PC-9 (cell line): ENCODE measurements at regions not wholly inside any gene's neighbourhood (a gene's known extent, or its start where the extent isn't known, plus 50 kb on each side); places are given as distances from the start of the nearest gene placed in this dataset.

ENCODE experiments used
- BruUV-seq: library from RNA; stranded (reverse); fragments of 400-500 nt; replicated peaks from 2 replicates; lab custom pipeline; 2021; lab: Mats Ljungman, UMichigan
- CTCF ChIA-PET: fragments of 300-600 bp; sonication (Branson Sonifier 250); formaldehyde crosslinking; loops from one replicate; lab custom pipeline; 2022; ENCODE audit warnings: antibody characterized with exemption; lab: Charles Lee
- POLR2A ChIA-PET: fragments of 300-600 bp; sonication (Branson Sonifier 250); formaldehyde crosslinking; loops from one replicate; lab custom pipeline; 2022; ENCODE audit warnings: antibody characterized with exemption; ENCODE audit not compliant: unreplicated experiment; lab: Charles Lee
- DNase-seq, 2 experiments: peaks; one replicate each; pipeline versions ENCODE4 v3.0.0 to v3.0.0-alpha.2; 2015 to 2022; ENCODE audit warnings: mixed read lengths in 1 of 2
- H2AFZ ChIP-seq: fragments of 200-600 bp; sonication (generic); 2 replicates; pipeline ENCODE4 v1.8.1; 2017; ENCODE audit warnings: antibody characterized with exemption
- H3F3A ChIP-seq: fragments of 200-600 bp; sonication (generic); 2 replicates; pipeline ENCODE4 v1.8.1; 2017; ENCODE audit warnings: antibody characterized with exemption, mild to moderate bottlenecking, low read depth; ENCODE audit not compliant: insufficient read depth
- H3K27ac ChIP-seq: fragments of 200-600 bp; sonication (generic); 2 replicates; pipeline ENCODE4 v1.6.1; 2016; ENCODE audit warnings: mixed run types
- H3K27me3 ChIP-seq: fragments of 200-600 bp; sonication (generic); 2 replicates; pipeline ENCODE4 v1.6.1; 2016; ENCODE audit warnings: low read depth, mixed run types; ENCODE audit not compliant: insufficient read depth
- H3K36me3 ChIP-seq: fragments of 200-600 bp; sonication (generic); 2 replicates; pipeline ENCODE4 v1.6.1; 2016; ENCODE audit warnings: low read depth, mixed run types
- H3K4me1 ChIP-seq: fragments of 200-600 bp; sonication (generic); replicated peaks from 2 replicates; pipeline ENCODE4 v1.6.1; 2016; ENCODE audit warnings: mixed run types; ENCODE audit not compliant: insufficient read depth
- H3K4me2 ChIP-seq: fragments of 200-600 bp; sonication (generic); 2 replicates; pipeline ENCODE4 v1.6.1; 2017; ENCODE audit warnings: mixed run types
- H3K4me3 ChIP-seq: fragments of 200-600 bp; sonication (generic); 2 replicates; pipeline ENCODE4 v1.6.1; 2016; ENCODE audit warnings: mixed run types
- H3K79me2 ChIP-seq: fragments of 200-600 bp; sonication (generic); 2 replicates; pipeline ENCODE4 v1.6.1; 2017; ENCODE audit warnings: low read depth, mixed run types
- H3K9me2 ChIP-seq: fragments of 200-600 bp; sonication (generic); 2 replicates; pipeline ENCODE4 v1.8.1; 2017; ENCODE audit warnings: mild to moderate bottlenecking; ENCODE audit not compliant: insufficient read depth
- H3K9me3 ChIP-seq: fragments of 200-600 bp; sonication (generic); 2 replicates; pipeline ENCODE4 v1.8.1; 2016; ENCODE audit warnings: low read depth; ENCODE audit not compliant: insufficient read depth
- H4K20me1 ChIP-seq: fragments of 200-600 bp; sonication (generic); 2 replicates; pipeline ENCODE4 v1.8.1; 2017; ENCODE audit not compliant: insufficient read depth
- EZH2 ChIP-seq: fragments of 200-600 bp; sonication (generic); IDR thresholded peaks from 2 replicates; pipeline ENCODE4 v1.8.0; 2017; ENCODE audit warnings: antibody characterized with exemption, low read depth
- intact Hi-C: fragments of 100-400 bp; cut with micrococcal nuclease; formaldehyde crosslinking; loops from one replicate; pipeline ENCODE4 v1.10.0; 2022; ENCODE audit not compliant: unreplicated experiment
- TF ChIP-seq, protein P1 (sequence below): fragments of 200-600 bp; sonication (generic); conservative IDR thresholded peaks from 2 replicates; pipeline ENCODE4 v1.6.1; 2017; ENCODE audit warnings: mixed run types, antibody characterized with exemption, mild to moderate bottlenecking, moderate library complexity

DNA sequence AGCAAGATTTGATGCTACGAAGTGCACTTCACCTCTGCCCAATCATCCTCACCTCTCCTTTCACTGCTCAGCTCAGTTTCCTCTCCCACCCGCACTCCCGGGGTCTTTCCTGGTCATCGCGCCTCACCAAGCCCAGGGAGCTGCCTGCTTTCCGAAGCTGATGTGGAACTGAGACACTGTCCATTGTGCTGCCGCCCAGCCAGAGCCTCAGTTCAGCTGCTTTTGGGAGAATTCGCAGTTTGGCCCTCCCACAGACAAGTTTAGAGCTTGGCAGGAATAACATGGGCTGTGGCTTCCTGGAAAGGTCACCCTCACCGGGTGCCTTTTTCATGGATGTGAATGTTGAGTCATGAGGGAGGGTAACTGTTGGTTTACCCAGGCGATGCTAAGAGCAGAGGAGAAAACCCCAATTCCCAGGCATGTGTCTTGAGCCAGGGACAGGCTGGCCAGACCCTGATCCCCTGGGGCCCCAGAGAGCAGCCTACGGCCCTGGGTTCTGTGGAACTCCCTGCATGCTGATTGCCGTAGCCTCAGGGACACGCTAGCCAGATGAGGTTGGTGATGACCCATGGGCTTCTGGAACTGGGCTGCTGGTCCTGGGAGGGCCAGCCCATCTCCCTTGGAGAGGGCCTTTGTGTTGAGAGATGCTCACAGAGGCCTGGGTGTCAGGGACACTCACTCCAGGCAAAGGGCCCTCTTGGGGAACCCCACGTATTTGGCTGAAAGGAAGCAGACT, 1687.5 kb downstream of the TP53TG3F start:
- Histone ChIP-seq H2AFZ (no peak overlapping the region), H3K36me3 (no peaks in the 10 kb centered on the region), H3K4me2 (no peak overlapping the region), H3K27ac (no peak overlapping the region), H3K4me1 (no peaks in the 10 kb centered on the region), H3K9me2 (no peaks in the 10 kb centered on the region), H3K9me3 (no peaks in the 10 kb centered on the region), H3F3A (no peaks in the 10 kb centered on the region), H4K20me1 (no peaks in the 10 kb centered on the region), H3K27me3 (0 out of 2 replicates have a peak, but pooled peaks cover 8% of the 10 kb centered on the region), H3K4me3 (no peak overlapping the region), H3K79me2 (no peaks in the 10 kb centered on the region)
- TF ChIP-seq, protein P1, sequence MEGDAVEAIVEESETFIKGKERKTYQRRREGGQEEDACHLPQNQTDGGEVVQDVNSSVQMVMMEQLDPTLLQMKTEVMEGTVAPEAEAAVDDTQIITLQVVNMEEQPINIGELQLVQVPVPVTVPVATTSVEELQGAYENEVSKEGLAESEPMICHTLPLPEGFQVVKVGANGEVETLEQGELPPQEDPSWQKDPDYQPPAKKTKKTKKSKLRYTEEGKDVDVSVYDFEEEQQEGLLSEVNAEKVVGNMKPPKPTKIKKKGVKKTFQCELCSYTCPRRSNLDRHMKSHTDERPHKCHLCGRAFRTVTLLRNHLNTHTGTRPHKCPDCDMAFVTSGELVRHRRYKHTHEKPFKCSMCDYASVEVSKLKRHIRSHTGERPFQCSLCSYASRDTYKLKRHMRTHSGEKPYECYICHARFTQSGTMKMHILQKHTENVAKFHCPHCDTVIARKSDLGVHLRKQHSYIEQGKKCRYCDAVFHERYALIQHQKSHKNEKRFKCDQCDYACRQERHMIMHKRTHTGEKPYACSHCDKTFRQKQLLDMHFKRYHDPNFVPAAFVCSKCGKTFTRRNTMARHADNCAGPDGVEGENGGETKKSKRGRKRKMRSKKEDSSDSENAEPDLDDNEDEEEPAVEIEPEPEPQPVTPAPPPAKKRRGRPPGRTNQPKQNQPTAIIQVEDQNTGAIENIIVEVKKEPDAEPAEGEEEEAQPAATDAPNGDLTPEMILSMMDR = no peak
- TF ChIP-seq EZH2 = no peak
- DNase-seq = peak in 1 of 2 experiments; percentile 9
- no TSS peak for BruUV-seq
- POLR2A ChIA-PET = no interaction called here
- intact Hi-C loops = no loop called here
- CTCF ChIA-PET = no interaction called here

DNA sequence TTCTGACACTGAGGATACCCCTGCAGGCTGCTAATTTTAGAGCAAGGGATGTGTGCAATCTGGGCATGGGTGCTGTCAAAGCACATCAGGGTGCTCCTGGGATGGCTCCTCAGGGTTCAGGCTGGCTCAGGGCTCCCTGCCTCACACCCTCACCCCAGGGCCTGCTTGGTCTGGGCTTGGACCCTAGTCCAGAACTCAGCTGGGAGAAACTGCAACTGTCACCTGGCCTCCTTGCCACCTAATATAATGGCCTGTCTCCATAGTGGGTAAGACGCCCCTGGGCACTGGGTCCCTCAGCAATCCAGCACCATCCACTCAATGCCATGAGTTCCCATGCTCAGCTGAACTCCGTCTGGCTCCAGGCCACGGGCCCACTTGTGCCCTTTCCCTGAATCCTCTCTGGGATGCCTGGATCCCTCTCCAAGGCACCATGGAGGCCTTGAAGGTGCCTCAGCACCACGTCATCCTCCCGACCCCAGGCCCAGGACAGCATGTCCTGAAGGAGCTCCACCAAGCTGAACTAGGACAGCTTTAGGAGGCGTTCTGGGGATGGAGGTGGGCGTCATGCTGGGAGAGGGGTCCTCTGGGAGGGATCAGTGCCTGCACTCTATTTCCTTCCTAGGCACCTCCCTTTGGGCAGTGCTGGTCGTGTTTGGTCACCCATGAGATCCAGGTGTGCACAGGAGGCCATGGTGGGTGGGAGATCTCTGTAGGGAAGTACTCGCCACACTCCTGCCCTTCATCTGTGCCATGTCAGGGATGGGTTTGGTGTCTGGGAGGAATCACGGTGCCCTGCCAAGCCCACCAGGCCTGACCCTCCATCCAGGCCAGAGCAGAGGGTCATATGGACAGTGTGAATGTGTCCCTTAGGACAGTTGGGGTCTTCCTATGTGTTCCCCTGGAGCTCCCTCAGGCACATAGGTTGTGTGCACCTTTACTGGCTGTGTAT, 1688.4 kb downstream of the TP53TG3F start:
- peak in 1 of 2 experiments; percentile 32 for DNase-seq
- no peaks in the 10 kb centered on the region for H3K4me1 ChIP-seq
- intact Hi-C loops = no loop called here
- no peaks in the 10 kb centered on the region for H3K79me2 ChIP-seq
- no peak for TF ChIP-seq EZH2
- TF ChIP-seq, protein P1 = no peak
- no peaks in the 10 kb centered on the region for H3F3A ChIP-seq
- no peak overlapping the region for H3K27ac ChIP-seq
- H3K36me3 ChIP-seq = no peaks in the 10 kb centered on the region
- no peaks in the 10 kb centered on the region for H4K20me1 ChIP-seq
- POLR2A ChIA-PET = no interaction called here
- no peak overlapping the region for H3K4me2 ChIP-seq
- no peaks in the 10 kb centered on the region for H3K9me2 ChIP-seq
- no TSS peak for BruUV-seq
- 0 out of 2 replicates have a peak, but pooled peaks cover 8% of the 10 kb centered on the region for H3K27me3 ChIP-seq
- no peaks in the 10 kb centered on the region for H3K9me3 ChIP-seq
- H3K4me3 ChIP-seq = no peak overlapping the region
- no peak overlapping the region for H2AFZ ChIP-seq
- CTCF ChIA-PET = no interaction called here

DNA sequence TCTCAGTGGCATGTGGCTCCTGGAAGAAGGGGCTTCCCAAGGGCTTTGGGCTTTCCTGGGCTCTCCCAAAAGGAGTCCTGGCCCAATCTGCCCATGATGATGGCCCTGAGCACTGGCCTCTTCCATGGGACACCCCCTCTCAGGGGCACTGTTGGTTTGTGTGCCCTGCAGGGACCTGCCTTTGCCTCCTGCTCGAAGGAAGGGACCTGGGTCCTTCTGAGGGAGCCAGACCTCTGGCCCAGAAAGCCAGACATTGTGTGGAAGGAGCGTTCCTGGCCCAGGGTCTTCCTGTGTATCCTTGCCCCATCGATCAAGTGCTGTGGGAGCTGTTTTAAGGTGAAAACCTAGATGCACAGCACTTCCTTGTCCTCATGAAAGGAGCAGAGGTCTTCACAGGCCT, 1689.3 kb downstream of the TP53TG3F start:
- no peaks in the 10 kb centered on the region for H3K79me2 ChIP-seq
- no peak overlapping the region for H3K4me3 ChIP-seq
- peak in 1 of 2 experiments; percentile 11 for DNase-seq
- no peaks in the 10 kb centered on the region for H3K4me1 ChIP-seq
- CTCF ChIA-PET = no interaction called here
- H3K27ac ChIP-seq = no peak overlapping the region
- H4K20me1 ChIP-seq = no peaks in the 10 kb centered on the region
- POLR2A ChIA-PET = no interaction called here
- no peaks in the 10 kb centered on the region for H3F3A ChIP-seq
- TF ChIP-seq EZH2 = no peak
- TF ChIP-seq, protein P1 = no peak
- no peak overlapping the region for H2AFZ ChIP-seq
- H3K4me2 ChIP-seq = no peak overlapping the region
- H3K36me3 ChIP-seq = no peaks in the 10 kb centered on the region
- intact Hi-C loops = no loop called here
- BruUV-seq = no TSS peak
- 0 out of 2 replicates have a peak, but pooled peaks cover 8% of the 10 kb centered on the region for H3K27me3 ChIP-seq
- H3K9me3 ChIP-seq = no peaks in the 10 kb centered on the region
- no peaks in the 10 kb centered on the region for H3K9me2 ChIP-seq
